ENCODE measurements at regions not wholly inside any gene's neighbourhood (a gene's known extent, or its start where the extent isn't known, plus 50 kb on each side); places are given as distances from the start of the nearest gene placed in this dataset.

DNA sequence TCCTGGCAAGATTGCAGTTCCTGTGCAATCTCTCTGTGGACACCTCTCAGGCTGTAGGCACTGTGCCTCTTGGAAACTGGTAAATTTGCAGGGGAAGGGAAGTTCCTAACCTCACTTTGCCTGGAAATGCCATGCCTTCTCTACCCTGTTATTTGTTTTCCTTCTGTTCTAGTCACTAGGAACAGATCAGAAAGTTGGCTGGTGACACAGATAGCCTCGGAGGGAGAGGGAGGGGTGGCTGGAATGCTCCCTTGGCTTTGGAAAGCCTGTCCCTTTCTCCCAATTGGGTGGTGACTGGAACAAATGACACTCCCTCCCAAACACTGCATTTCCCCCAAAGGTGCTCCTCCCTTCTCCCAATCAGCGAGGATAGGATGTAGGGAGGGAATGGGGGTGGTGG lies 131.5 kb upstream of the F13A1 start:
- Mint-ChIP-seq H3K4me1 (no peaks in the 10 kb centered on the region), H3K27me3 (ENCODE audit: low read depth) (no peaks in the 10 kb centered on the region; the same call in 1 of the 2 replicates), H3K4me3 (no peak overlapping the region), H3K36me3 (no peaks in the 10 kb centered on the region), H3K9me3 (no peaks in the 10 kb centered on the region), H3K27ac (no peak overlapping the region)
- POLR2A ChIA-PET, result no interaction called here
- TF ChIP-seq, protein P1, sequence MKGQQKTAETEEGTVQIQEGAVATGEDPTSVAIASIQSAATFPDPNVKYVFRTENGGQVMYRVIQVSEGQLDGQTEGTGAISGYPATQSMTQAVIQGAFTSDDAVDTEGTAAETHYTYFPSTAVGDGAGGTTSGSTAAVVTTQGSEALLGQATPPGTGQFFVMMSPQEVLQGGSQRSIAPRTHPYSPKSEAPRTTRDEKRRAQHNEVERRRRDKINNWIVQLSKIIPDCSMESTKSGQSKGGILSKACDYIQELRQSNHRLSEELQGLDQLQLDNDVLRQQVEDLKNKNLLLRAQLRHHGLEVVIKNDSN (CRISPR knock-in tag; IDR thresholded peaks at IDR 0.05), result no peak
- TF ChIP-seq, protein P2, sequence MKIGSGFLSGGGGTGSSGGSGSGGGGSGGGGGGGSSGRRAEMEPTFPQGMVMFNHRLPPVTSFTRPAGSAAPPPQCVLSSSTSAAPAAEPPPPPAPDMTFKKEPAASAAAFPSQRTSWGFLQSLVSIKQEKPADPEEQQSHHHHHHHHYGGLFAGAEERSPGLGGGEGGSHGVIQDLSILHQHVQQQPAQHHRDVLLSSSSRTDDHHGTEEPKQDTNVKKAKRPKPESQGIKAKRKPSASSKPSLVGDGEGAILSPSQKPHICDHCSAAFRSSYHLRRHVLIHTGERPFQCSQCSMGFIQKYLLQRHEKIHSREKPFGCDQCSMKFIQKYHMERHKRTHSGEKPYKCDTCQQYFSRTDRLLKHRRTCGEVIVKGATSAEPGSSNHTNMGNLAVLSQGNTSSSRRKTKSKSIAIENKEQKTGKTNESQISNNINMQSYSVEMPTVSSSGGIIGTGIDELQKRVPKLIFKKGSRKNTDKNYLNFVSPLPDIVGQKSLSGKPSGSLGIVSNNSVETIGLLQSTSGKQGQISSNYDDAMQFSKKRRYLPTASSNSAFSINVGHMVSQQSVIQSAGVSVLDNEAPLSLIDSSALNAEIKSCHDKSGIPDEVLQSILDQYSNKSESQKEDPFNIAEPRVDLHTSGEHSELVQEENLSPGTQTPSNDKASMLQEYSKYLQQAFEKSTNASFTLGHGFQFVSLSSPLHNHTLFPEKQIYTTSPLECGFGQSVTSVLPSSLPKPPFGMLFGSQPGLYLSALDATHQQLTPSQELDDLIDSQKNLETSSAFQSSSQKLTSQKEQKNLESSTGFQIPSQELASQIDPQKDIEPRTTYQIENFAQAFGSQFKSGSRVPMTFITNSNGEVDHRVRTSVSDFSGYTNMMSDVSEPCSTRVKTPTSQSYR (CRISPR knock-in tag; IDR thresholded peaks at IDR 0.05), result no peak
- TF ChIP-seq, protein P3, sequence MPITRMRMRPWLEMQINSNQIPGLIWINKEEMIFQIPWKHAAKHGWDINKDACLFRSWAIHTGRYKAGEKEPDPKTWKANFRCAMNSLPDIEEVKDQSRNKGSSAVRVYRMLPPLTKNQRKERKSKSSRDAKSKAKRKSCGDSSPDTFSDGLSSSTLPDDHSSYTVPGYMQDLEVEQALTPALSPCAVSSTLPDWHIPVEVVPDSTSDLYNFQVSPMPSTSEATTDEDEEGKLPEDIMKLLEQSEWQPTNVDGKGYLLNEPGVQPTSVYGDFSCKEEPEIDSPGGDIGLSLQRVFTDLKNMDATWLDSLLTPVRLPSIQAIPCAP (CRISPR knock-in tag; IDR thresholded peaks at IDR 0.05), result no peak
- TF ChIP-seq, protein P4, sequence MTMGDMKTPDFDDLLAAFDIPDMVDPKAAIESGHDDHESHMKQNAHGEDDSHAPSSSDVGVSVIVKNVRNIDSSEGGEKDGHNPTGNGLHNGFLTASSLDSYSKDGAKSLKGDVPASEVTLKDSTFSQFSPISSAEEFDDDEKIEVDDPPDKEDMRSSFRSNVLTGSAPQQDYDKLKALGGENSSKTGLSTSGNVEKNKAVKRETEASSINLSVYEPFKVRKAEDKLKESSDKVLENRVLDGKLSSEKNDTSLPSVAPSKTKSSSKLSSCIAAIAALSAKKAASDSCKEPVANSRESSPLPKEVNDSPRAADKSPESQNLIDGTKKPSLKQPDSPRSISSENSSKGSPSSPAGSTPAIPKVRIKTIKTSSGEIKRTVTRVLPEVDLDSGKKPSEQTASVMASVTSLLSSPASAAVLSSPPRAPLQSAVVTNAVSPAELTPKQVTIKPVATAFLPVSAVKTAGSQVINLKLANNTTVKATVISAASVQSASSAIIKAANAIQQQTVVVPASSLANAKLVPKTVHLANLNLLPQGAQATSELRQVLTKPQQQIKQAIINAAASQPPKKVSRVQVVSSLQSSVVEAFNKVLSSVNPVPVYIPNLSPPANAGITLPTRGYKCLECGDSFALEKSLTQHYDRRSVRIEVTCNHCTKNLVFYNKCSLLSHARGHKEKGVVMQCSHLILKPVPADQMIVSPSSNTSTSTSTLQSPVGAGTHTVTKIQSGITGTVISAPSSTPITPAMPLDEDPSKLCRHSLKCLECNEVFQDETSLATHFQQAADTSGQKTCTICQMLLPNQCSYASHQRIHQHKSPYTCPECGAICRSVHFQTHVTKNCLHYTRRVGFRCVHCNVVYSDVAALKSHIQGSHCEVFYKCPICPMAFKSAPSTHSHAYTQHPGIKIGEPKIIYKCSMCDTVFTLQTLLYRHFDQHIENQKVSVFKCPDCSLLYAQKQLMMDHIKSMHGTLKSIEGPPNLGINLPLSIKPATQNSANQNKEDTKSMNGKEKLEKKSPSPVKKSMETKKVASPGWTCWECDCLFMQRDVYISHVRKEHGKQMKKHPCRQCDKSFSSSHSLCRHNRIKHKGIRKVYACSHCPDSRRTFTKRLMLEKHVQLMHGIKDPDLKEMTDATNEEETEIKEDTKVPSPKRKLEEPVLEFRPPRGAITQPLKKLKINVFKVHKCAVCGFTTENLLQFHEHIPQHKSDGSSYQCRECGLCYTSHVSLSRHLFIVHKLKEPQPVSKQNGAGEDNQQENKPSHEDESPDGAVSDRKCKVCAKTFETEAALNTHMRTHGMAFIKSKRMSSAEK (CRISPR knock-in tag; IDR thresholded peaks at IDR 0.05; ENCODE audit: borderline replicate concordance), result no peak
- TF ChIP-seq EMX1 (CRISPR knock-in tag; IDR thresholded peaks at IDR 0.05) (no peak), ZNF317 (CRISPR knock-in tag; IDR thresholded peaks at IDR 0.05; ENCODE audit: borderline replicate concordance, low read depth) (no peak), OVOL2 (CRISPR knock-in tag; IDR thresholded peaks at IDR 0.05; ENCODE audit: borderline replicate concordance) (no peak), FOXK1 (CRISPR knock-in tag; IDR thresholded peaks at IDR 0.05) (no peak), GABPB1 (CRISPR knock-in tag; IDR thresholded peaks at IDR 0.05) (no peak)
- TF ChIP-seq, protein P5, sequence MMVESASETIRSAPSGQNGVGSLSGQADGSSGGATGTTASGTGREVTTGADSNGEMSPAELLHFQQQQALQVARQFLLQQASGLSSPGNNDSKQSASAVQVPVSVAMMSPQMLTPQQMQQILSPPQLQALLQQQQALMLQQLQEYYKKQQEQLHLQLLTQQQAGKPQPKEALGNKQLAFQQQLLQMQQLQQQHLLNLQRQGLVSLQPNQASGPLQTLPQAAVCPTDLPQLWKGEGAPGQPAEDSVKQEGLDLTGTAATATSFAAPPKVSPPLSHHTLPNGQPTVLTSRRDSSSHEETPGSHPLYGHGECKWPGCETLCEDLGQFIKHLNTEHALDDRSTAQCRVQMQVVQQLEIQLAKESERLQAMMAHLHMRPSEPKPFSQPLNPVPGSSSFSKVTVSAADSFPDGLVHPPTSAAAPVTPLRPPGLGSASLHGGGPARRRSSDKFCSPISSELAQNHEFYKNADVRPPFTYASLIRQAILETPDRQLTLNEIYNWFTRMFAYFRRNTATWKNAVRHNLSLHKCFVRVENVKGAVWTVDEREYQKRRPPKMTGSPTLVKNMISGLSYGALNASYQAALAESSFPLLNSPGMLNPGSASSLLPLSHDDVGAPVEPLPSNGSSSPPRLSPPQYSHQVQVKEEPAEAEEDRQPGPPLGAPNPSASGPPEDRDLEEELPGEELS (CRISPR knock-in tag; IDR thresholded peaks at IDR 0.05), result no peak
- TF ChIP-seq, protein P6, sequence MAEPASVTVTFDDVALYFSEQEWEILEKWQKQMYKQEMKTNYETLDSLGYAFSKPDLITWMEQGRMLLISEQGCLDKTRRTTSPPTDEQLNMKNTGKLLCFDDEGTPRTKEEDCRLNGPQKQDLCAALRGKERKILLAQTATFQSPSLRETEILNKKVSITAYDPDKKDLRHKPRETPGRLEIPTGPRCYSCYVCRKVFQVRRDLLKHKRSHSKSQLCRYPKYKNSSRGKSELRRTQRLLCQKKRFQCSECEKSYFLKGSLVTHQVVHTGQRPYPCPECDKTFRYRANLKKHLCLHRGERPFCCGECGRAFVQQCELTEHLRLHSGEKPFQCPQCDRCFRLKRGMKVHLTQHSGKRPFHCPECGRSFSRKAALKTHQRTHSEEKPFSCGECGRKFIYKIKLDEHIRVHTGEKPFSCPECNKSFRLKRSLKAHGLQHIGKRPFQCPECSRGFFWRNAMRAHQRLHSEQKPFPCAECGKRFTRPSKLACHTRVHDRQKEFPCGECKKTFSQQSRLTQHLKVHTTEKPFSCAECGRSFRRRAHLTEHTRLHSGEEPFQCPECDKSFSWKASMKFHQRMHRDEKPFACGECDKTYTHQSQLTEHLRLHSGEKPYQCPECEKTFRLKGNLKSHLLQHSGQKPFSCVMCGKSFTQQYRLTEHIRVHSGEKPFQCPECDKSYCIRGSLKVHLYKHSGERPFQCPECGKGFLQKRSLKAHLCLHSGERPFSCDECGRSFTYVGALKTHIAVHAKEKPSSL (CRISPR knock-in tag; conservative IDR thresholded peaks at IDR 0.05), result no peak
- ATAC-seq, result no peak
- CTCF ChIA-PET, result no interaction called here
- DNase-seq (ENCODE audit: low spot score), result no peak

DNA sequence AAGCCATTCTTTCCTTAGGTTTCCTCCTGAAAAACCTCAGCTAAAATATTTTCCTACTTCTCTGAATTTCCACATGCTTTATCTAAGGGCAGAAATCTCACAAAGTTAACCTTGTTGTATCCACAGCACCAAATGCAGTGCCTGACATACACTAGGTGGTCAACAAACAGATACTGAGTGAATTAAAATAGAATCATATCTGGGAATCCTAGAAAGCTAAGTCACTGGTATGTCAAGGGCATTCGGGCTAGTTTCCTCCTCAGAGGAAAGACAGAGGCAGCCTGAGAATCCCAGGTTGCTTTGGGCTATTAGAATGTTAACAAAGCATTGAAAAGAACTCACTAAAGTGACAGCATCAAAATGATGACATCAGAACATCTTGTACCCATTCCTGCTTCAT lies 132.7 kb upstream of the F13A1 start:
- Mint-ChIP-seq H3K9me3 (no peaks in the 10 kb centered on the region), H3K27ac (no peak overlapping the region), H3K36me3 (no peaks in the 10 kb centered on the region), H3K4me1 (no peaks in the 10 kb centered on the region), H3K27me3 (ENCODE audit: low read depth) (peaks cover 4% of the 10 kb centered on the region; the same call in 1 of the 2 replicates), H3K4me3 (no peak overlapping the region)
- ATAC-seq (no peak), DNase-seq (ENCODE audit: low spot score) (no peak)
- ChIA-PET POLR2A (no interaction called here), CTCF (no interaction called here)
- TF ChIP-seq, protein P7, sequence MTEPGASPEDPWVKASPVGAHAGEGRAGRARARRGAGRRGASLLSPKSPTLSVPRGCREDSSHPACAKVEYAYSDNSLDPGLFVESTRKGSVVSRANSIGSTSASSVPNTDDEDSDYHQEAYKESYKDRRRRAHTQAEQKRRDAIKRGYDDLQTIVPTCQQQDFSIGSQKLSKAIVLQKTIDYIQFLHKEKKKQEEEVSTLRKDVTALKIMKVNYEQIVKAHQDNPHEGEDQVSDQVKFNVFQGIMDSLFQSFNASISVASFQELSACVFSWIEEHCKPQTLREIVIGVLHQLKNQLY (CRISPR knock-in tag; IDR thresholded peaks at IDR 0.05), result no peak
- TF ChIP-seq, protein P1 (CRISPR knock-in tag; IDR thresholded peaks at IDR 0.05), result no peak
- TF ChIP-seq TEAD4 (CRISPR knock-in tag; IDR thresholded peaks at IDR 0.05), result no peak
- TF ChIP-seq PRRX2 (CRISPR knock-in tag; IDR thresholded peaks at IDR 0.05), result no peak
- no peak for TF ChIP-seq CBFB (CRISPR knock-in tag; IDR thresholded peaks at IDR 0.05; ENCODE audit: low read depth)
- TF ChIP-seq NFYB (CRISPR knock-in tag; conservative IDR thresholded peaks at IDR 0.05; ENCODE audit: low read depth), result no peak
- no peak for TF ChIP-seq RELA (CRISPR knock-in tag; IDR thresholded peaks at IDR 0.05; ENCODE audit: borderline replicate concordance)
- TF ChIP-seq, protein P6 (CRISPR knock-in tag; conservative IDR thresholded peaks at IDR 0.05), result no peak
